ENCODE measurements at regions not wholly inside any gene's neighbourhood (a gene's known extent, or its start where the extent isn't known, plus 50 kb on each side); places are given as distances from the start of the nearest gene placed in this dataset.

DNA sequence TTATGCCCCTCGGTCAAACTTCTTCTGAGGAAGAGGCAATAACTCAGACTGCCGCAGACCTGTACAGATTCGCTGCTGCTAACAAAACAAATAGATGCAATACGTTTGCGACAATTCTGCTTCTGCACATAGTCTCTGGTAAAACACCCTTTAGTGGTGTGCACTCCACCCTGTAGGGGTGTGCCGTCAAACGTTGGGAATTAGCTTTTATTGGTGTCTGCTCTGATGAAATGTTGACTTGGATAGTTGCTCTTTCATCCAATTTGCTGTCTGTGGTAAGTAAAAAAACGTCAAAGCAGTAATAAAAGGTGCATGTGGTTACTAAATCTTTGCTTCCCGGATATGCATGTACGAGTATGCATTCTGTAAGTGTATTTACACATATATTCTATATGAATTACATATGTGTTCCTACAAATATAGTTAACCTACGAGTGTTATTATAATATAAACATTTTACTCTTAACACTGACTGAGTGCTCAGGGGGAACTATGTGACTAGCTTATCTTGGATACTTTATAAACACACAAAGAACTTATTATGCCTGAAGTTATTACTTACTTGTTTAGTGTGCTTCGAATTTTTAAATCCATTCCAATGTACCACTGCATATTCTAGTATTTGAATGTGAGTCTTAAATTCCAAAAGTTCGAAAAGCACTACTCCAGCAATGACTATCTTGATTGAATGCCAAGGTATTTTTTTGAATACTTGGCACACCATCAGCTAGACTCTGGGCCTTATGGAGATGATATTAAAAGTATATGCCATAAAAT lies 610.2 kb downstream of the ZEB2 start:
- TF ChIP-seq, protein P1, sequence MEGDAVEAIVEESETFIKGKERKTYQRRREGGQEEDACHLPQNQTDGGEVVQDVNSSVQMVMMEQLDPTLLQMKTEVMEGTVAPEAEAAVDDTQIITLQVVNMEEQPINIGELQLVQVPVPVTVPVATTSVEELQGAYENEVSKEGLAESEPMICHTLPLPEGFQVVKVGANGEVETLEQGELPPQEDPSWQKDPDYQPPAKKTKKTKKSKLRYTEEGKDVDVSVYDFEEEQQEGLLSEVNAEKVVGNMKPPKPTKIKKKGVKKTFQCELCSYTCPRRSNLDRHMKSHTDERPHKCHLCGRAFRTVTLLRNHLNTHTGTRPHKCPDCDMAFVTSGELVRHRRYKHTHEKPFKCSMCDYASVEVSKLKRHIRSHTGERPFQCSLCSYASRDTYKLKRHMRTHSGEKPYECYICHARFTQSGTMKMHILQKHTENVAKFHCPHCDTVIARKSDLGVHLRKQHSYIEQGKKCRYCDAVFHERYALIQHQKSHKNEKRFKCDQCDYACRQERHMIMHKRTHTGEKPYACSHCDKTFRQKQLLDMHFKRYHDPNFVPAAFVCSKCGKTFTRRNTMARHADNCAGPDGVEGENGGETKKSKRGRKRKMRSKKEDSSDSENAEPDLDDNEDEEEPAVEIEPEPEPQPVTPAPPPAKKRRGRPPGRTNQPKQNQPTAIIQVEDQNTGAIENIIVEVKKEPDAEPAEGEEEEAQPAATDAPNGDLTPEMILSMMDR (IDR thresholded peaks at IDR 0.05), result no peak
- no peak for ATAC-seq (ENCODE audit: low FRiP score)
- DNase-seq (ENCODE audit: low spot score), result no peak

DNA sequence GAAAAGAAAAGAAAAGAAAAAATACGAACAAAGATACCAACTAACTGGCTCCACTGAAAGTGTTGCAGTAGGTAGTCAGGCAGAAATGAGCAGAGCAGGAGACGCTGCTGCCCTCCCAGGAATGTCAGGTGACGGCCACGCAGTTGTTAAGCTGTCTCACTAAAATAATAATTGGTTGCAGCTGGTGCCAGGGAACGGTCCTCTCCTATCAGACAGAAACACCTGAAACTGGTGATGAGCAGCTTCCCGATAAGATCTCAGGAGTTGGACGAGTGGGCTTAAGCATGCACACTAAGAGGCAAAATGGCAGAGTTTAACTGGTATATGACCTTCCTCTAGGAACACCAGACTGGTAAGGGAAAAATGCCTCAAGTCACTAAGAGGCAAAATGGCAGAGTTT lies 611.1 kb downstream of the ZEB2 start:
- DNase-seq (ENCODE audit: low spot score), result no peak
- TF ChIP-seq, protein P1 (IDR thresholded peaks at IDR 0.05), result no peak
- no peak for ATAC-seq (ENCODE audit: low FRiP score)

DNA sequence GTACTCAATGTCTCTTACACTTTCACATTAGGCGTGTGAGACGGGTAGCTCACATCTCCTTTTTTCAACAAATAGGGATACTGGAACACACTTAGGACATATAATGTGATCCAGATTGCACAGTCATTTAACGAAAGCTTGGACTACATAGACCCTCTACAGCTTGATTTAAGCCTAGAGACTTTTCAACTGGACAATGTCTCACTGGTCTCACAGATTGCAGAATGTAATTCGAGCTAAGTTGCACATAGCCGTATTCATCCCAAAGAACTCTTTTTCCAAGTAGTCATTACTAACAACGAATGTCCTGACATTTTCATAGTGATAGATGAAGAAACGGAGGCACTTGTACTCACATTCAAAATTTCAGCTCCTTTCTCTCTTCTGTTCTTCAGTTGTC lies 612.1 kb downstream of the ZEB2 start:
- TF ChIP-seq, protein P1 (IDR thresholded peaks at IDR 0.05), result no peak
- ATAC-seq (ENCODE audit: low FRiP score) (no peak), DNase-seq (ENCODE audit: low spot score) (no peak)

DNA sequence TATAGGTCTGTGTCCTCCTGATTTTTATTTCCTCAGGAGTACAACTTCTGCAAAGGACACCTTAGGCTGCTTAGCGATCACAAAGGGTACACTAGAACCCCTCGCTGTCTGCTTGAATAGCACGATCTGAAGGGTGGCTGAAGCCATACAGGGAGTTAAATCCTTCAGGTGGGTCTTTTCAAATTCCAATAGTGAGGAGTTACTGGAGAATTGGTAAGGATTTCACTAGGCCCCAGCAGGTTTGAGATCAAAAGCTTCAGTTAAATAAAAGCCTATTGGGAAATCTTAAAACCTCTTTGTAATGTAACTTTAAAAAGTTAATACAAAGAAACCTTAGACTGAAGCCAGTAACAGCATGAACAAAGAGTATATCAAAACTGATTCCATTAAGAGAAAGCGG lies 613.1 kb downstream of the ZEB2 start:
- ATAC-seq (ENCODE audit: low FRiP score) (no peak), DNase-seq (ENCODE audit: low spot score) (no peak)
- TF ChIP-seq, protein P1 (IDR thresholded peaks at IDR 0.05), result no peak

DNA sequence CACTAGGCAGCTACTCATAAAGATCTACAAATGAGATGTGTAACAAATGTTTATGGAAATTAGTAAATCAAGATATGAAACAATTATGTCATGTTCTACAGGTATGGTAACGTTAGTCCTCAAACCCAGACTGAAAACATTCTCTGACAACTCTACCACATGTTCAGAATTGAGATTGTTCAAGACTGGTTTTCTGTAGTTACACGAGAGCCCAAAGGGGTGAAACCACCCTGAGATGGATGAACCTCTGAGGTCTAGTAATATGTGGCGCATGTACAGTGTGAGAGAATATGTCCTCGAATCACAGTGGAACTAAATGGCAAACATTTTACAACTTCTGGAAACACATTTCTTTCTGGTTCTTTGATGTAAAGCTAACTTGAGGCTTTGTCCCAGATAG lies 614.3 kb downstream of the ZEB2 start:
- ATAC-seq (ENCODE audit: low FRiP score), result no peak
- TF ChIP-seq, protein P1 (IDR thresholded peaks at IDR 0.05), result no peak
- no peak for DNase-seq (ENCODE audit: low spot score)

DNA sequence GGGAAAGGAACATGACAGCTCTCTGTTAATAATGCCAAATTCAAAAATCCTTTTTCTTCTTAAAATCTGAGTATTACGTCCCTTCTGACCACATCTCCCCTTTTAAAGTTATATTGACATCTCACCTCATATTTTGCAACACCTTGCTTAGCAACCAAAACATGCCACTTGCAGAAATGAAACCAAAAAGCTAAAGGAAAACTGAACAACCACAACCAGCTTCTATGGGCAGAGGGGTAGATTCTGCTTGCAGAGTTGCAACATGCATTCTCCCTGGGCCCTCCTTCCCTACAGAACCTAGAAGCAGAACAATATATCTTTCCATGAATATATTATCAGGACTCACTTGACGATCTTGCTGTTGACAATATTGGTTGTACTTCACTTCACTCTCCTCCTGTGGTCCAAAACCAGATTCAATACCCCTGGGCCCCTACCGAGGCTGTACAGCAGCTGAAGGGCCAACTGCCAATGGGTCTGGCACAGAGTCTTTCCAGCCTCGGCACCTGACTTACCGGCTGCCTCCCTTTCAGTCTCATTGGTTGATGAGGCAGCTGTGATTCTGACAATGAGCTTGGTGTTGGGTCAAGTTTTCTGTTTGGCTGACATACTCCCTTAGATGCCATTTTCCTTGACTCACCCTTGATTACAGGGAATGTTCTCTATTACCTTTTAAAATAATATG lies 616.6 kb downstream of the ZEB2 start:
- TF ChIP-seq, protein P1 (IDR thresholded peaks at IDR 0.05), result no peak
- ATAC-seq (ENCODE audit: low FRiP score), result no peak

More for the DNA sequence above, 616.6 kb downstream of the ZEB2 start:
- no peak for DNase-seq (ENCODE audit: low spot score)

All from omental fat pad (tissue), 3 donors.